Loucy (cell line): ENCODE measurements at regions not wholly inside any gene's neighbourhood (a gene's known extent, or its start where the extent isn't known, plus 50 kb on each side); places are given as distances from the start of the nearest gene placed in this dataset.

Source experiments
- H2AFZ ChIP-seq: fragments of 200-600 bp; sonication (generic); 2 replicates; pipeline ENCODE4 v1.6.0; 2016; ENCODE audit warnings: antibody characterized with exemption, mild to moderate bottlenecking, low read length, moderate library complexity
- H3F3A ChIP-seq: fragments of 200-600 bp; 2 replicates; pipeline ENCODE4 v1.6.0; 2016; ENCODE audit warnings: antibody characterized with exemption, low read depth, mild to moderate bottlenecking
- H3K27me3 ChIP-seq: fragments of 200-600 bp; sonication (generic); 2 replicates; pipeline ENCODE4 v1.6.1; 2014; ENCODE audit warnings: low read length, mild to moderate bottlenecking; ENCODE audit not compliant: insufficient read depth, poor library complexity, severe bottlenecking
- H3K36me3 ChIP-seq: fragments of 200-600 bp; sonication (generic); 2 replicates; pipeline ENCODE4 v1.6.1; 2016; ENCODE audit warnings: low read length; ENCODE audit not compliant: insufficient read depth
- H3K4me1 ChIP-seq: fragments of 200-600 bp; sonication (generic); 2 replicates; pipeline ENCODE4 v1.5.1; 2014; ENCODE audit warnings: low read length, mild to moderate bottlenecking; ENCODE audit not compliant: insufficient read depth, poor library complexity, severe bottlenecking
- H3K4me2 ChIP-seq: fragments of 200-600 bp; sonication (generic); 2 replicates; pipeline ENCODE4 v1.6.0; 2014; ENCODE audit warnings: antibody characterized with exemption, low read length, low read depth, mild to moderate bottlenecking; ENCODE audit not compliant: poor library complexity, severe bottlenecking
- H3K4me3 ChIP-seq: fragments of 200-600 bp; sonication (generic); 2 replicates; pipeline ENCODE4 v1.5.1; 2014; ENCODE audit warnings: low read length, mild to moderate bottlenecking, mixed read lengths; ENCODE audit not compliant: poor library complexity, severe bottlenecking
- H3K79me2 ChIP-seq: fragments of 200-600 bp; sonication (generic); 2 replicates; pipeline ENCODE4 v1.6.1; 2014; ENCODE audit warnings: low read length; ENCODE audit not compliant: insufficient read depth
- H3K9ac ChIP-seq: fragments of 200-600 bp; sonication (generic); 2 replicates; pipeline ENCODE4 v1.6.0; 2014; ENCODE audit warnings: mild to moderate bottlenecking, low read depth, low read length, moderate library complexity; ENCODE audit not compliant: poor library complexity, severe bottlenecking
- H3K9me2 ChIP-seq: fragments of 200-600 bp; sonication (generic); replicated peaks from 2 replicates; pipeline ENCODE4 v1.6.1; 2016; ENCODE audit warnings: low read depth, low read length, mixed read lengths
- H3K9me3 ChIP-seq: fragments of 200-600 bp; sonication (generic); 2 replicates; pipeline ENCODE4 v1.6.1; 2014; ENCODE audit warnings: mild to moderate bottlenecking, antibody characterized with exemption, low read length, low read depth; ENCODE audit not compliant: insufficient read depth
- H4K20me1 ChIP-seq: fragments of 200-600 bp; sonication (generic); 2 replicates; pipeline ENCODE4 v1.6.0; 2014; ENCODE audit warnings: antibody characterized with exemption, low read length, mild to moderate bottlenecking; ENCODE audit not compliant: insufficient read depth, poor library complexity, severe bottlenecking
- CTCF ChIP-seq: fragments of 200-600 bp; sonication (generic); conservative IDR thresholded peaks from 2 replicates; pipeline ENCODE4 v1.5.1; 2014; ENCODE audit warnings: mild to moderate bottlenecking, antibody characterized with exemption, low read length
- EZH2phosphoT487 ChIP-seq: fragments of 200-600 bp; IDR thresholded peaks from 2 replicates; pipeline ENCODE4 v1.6.1; 2018; ENCODE audit warnings: antibody characterized with exemption, mild to moderate bottlenecking, moderate library complexity, borderline replicate concordance

DNA sequence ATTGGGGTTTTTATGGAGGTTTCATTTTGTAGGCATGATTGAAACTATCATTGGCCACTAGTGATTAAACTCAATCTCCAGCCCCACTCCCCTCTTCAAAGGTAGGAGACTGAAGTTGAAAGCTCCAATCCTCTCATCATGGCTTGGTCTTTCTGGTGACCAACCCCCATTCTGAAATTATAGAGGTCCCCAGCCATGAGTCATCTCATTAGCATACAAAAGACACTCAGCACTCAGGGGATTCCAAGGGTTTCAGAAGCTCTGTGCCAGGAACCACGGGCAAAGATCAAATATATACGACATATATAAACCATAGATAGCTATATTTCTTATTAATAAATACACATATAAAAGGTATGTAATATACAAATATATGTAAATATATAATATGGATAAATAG is 256.0 kb upstream of the POU3F3 start:
- no peaks in the 10 kb centered on the region for H3K9me3 ChIP-seq
- H3K79me2 ChIP-seq: no peaks in the 10 kb centered on the region
- H3K4me2 ChIP-seq: no peak overlapping the region
- no peaks in the 10 kb centered on the region for H3F3A ChIP-seq
- H3K9ac ChIP-seq: no peak overlapping the region
- H4K20me1 ChIP-seq: no peaks in the 10 kb centered on the region
- TF ChIP-seq EZH2phosphoT487 (no peak), CTCF (no peak)
- H3K4me3 ChIP-seq: no peak overlapping the region
- H3K27me3 ChIP-seq: no peaks in the 10 kb centered on the region
- no peaks in the 10 kb centered on the region for H3K4me1 ChIP-seq
- H2AFZ ChIP-seq: no peak overlapping the region
- no peaks in the 10 kb centered on the region for H3K36me3 ChIP-seq
- H3K9me2 ChIP-seq: no peaks in the 10 kb centered on the region

DNA sequence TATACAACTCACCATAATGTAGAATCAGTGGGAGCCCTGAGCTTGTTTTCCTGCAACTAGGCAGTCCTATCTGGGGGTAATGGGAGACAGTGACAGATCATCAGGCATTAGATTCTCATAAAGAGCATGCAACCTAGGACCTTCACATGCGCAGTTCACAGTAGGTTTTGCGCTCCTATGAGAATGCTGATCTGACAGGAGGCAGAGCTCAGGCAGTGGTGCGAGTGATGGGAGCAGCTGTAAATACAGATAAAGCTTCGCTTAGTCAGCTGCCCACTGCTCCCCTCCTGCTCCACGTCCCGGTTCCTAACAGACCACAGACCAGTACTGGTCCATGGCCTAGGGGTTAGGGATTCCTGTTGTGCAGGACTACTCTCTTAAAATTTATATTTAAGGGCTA is 255.3 kb upstream of the POU3F3 start:
- no peaks in the 10 kb centered on the region for H3K9me3 ChIP-seq
- H4K20me1 ChIP-seq: no peaks in the 10 kb centered on the region
- no peaks in the 10 kb centered on the region for H3K27me3 ChIP-seq
- H3K79me2 ChIP-seq: no peaks in the 10 kb centered on the region
- no peak overlapping the region for H3K4me3 ChIP-seq
- no peaks in the 10 kb centered on the region for H3F3A ChIP-seq
- no peaks in the 10 kb centered on the region for H3K36me3 ChIP-seq
- no peaks in the 10 kb centered on the region for H3K4me1 ChIP-seq
- H2AFZ ChIP-seq: no peak overlapping the region
- TF ChIP-seq CTCF: no peak
- TF ChIP-seq EZH2phosphoT487: no peak
- no peak overlapping the region for H3K4me2 ChIP-seq
- no peaks in the 10 kb centered on the region for H3K9me2 ChIP-seq
- no peak overlapping the region for H3K9ac ChIP-seq

GRCh38 chr2:104599787-104600510 is 254.0 kb upstream of the POU3F3 start:
- H3K36me3 ChIP-seq: no peaks in the 10 kb centered on the region
- H4K20me1 ChIP-seq: no peaks in the 10 kb centered on the region
- no peaks in the 10 kb centered on the region for H3K9me3 ChIP-seq
- H2AFZ ChIP-seq: no peak overlapping the region
- no peaks in the 10 kb centered on the region for H3F3A ChIP-seq
- no peaks in the 10 kb centered on the region for H3K9me2 ChIP-seq
- no peaks in the 10 kb centered on the region for H3K79me2 ChIP-seq
- no peaks in the 10 kb centered on the region for H3K4me1 ChIP-seq
- no peak overlapping the region for H3K9ac ChIP-seq
- H3K27me3 ChIP-seq: no peaks in the 10 kb centered on the region
- no peak overlapping the region for H3K4me3 ChIP-seq
- no peak overlapping the region for H3K4me2 ChIP-seq
- TF ChIP-seq EZH2phosphoT487 (no peak), CTCF (no peak)
